AG08396 (cell line): ENCODE measurements at regions not wholly inside any gene's neighbourhood (a gene's known extent, or its start where the extent isn't known, plus 50 kb on each side); places are given as distances from the start of the nearest gene placed in this dataset.

ENCODE experiments used
- DNase-seq: peaks from one replicate; pipeline ENCODE4 v3.0.0; 2012; ENCODE audit warnings: low spot score, mixed read lengths

DNA sequence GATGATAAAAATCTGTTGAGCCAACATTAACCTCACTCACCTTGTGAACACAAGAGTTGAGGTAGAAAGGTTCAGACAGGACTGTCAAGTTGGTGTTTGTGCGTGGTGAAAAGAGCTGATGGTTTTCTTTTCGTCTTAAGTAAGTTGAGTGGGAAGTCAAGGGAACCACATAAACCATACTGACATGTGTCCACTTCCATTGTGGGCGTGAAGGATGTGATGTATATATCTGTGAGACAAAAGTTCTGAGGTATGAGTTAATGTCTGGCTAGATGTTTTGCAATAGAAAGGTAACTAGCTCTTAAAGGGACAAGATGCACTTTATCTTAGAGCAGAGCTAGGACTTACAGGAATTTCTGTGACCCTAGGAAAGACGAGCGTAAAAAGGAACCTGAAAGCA is 1272.1 kb upstream of the ADGRB3 start:
- no peak for DNase-seq

DNA sequence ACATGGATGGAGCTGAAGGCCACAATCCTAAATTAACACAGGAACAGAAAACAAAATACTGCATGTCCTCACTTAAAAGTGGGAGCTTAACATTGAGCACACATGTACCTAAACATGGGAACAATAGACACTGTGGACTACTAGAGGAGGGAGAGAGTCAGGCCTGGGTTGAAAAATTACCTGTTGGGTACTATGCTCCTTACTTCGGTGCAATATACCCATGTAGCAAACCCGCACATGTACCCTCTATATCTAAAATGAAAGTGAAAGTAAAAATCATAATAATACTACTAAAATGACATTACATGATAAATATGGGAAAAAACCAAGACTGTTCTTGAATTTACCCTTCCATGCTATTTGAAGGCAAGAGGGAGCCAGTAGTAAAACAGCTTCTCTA is 1273.8 kb upstream of the ADGRB3 start:
- no peak for DNase-seq

DNA sequence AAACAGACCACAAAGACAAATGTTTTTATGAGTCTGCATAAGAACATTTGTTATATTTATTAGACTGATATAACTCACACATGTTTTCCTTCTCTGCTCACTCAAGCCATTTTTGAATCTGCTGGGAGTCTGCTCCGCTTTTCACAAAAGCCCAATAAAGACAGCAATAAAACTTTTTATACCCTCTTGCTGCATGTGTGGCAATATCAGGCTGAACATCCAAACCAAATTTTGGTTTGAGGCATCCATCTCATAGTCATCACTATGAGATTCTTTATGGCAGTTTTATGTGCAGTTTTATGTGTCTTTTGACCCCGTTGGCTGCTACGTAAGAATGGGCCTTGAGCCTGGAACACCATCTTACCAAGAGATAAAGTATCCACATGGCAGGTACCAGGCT is 1276.8 kb upstream of the ADGRB3 start:
- no peak for DNase-seq

DNA sequence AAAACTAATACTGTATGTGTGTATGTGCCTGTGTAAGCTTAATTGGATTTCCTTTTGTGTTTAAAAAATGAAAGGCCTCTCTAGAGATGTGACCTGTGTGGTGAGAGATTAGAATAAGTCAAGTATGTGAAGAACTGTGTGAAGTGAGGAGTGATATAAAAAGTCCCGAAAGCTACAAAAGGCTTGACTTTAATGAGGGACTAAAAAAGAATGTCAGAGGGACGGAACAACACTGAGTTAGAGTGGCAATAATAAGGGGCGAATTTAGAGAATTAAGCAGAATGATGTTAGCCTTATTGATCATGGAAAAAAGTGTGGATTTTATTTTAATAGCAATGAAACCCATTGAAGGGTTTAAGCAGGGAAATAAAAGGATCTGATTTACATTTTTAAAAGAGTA is 1281.2 kb upstream of the ADGRB3 start:
- no peak for DNase-seq

DNA sequence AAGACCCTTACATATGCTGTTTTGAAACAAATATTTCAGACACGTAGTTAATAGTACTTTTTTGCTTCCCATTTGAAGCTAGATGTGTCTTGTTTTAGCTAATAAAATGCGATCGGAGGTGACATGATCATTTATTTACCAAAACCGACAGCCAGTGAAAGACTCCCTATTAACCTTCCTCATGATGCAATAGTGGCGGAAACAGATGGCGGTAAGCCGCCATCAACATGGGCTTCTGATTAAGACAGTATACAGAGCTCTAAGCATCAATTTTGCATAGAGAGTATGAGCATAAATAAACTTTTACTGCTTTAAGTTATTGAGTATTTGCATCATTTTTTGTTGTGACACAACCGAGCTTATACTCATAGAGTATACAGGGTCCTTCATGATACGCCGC is 1282.4 kb upstream of the ADGRB3 start:
- no peak for DNase-seq

DNA sequence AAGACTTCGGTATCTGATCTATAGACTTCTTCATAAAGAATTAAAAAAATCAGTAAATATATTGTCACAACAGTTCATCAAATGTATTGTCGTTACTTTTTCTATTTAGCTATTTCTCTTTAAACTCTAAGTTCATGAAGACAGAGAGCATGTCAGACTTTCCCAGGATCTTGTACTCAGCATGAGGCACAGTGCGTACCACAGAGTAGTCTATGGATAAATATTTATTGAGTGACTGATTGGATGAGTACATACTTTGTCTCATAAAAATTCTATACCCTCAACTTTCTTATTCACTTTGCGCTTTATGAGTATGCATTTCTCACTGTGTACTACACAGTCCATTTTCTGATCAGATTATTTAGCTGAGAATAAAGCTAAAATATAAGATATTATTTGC is 1284.4 kb upstream of the ADGRB3 start:
- no peak for DNase-seq

DNA sequence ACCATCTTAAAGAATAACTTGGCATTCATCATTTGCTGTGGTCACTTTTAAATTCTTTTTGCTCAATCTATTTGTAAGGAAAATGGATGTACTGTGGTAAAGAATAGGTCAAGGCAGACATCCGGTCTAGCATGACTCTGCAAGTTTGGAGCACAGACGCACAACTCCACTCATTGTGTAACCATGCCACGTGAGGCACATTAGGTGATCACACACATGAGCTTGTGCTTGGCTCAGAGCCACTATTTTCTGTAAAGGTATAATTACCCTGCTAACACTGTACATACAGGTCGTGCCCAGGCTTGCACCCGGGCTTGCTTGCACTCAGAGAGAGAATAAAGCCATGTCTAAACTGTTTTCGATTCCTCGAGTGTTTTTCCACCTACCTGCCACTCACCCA is 1289.1 kb upstream of the ADGRB3 start:
- no peak for DNase-seq

DNA sequence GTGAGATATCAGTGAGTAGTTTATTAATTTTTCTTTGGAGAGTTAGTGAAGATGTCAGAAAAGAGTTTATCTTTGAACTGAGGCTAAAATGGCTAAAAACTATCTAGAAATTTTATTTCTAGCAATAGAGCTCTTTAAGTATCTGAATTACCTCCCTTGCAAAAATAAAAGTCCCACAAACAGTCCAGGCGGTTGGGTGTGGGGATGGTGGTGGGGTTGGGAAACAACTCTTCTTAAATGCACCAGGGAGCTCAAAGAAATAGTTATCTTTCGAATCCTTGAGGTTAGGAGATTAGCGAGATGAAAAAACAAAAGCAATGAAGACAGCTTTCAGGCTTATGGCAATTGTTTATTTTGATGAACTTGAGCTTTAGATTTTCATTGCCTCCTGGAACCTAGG is 1299.1 kb upstream of the ADGRB3 start:
- DNase-seq, result no peak

DNA sequence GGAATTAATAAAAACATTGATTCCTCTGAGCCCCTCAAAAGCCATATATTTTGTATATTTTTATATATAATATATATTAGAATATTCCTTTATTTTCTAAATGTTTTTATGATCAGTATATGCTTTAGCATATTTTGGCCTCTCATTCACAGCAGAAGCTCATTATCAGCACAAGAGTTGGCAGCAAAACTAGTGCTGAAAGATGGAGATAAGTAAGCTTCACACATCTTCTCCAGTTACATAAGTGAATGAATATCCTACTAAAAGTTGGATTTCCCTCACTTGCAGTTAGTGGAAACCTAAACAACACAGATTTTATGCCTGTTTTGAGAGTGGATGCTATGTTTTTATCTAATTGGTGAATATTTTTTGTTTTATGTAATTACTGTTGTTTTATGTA is 1303.8 kb upstream of the ADGRB3 start:
- no peak for DNase-seq

DNA sequence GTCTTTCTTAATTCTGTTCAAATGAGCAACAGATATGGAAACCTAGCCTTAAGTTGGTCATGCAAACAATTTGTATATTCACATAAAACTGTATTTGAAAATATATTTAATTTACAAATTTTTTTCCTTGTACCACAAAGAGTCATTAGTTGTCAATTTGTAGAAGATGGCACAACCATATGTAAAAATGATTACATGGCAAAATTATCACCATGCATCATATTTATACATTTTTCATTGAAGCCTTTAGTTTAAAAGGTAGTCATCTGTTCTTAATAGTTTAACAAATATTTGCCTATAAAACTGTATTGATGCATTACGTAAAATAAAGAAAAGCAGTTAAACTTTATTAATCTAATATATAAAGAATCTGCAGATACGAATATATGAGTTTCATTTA is 1306.8 kb upstream of the ADGRB3 start:
- no peak for DNase-seq

DNA sequence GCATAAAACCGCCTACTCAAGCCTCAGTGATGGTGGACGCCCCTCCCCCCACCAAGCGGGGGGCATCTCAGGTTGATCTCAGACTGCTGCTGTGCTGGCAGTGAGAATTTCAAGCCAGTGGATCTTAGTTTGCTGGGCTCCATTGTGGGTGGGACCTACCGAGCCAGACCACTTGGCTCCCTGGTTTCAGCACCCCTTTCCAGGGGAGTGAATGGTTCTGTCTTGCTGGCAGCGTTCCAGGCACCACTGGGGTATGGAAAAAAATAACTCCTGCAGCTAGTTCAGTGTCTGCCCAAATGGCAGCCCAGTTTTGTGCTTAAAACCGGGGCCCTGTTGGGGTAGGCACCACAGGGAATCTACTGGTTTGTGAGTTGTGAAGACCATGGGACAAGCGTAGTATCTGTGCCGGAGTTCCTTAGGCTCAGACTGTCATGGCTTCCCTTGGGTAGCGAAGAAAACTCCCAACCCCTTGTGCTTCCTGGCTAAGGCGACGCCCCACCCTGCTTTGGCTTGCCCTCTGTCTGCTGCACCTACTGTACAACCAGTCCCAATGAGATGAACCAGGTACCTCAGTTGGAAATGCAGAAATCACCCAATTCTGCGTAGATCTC is 1334.5 kb upstream of the ADGRB3 start:
- DNase-seq, result no peak

DNA sequence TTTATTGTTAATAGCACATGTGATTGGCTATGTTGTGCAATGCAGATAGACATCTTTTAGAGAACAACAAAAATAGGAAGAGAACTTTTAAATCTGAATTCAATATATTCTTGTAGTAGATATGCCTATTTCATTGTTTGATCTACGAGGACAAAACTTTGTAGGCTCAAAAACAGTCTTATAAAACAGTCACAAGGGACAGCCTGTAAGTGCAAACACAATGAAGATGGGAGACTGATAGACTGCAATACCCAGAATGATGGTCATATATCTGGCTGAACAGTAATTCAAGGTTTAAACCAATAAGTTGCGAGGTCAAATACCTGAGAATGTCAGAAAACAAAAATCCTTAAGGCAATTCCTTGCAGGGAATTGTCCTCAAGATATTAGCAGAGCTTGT is 1342.9 kb upstream of the ADGRB3 start:
- no peak for DNase-seq

DNA sequence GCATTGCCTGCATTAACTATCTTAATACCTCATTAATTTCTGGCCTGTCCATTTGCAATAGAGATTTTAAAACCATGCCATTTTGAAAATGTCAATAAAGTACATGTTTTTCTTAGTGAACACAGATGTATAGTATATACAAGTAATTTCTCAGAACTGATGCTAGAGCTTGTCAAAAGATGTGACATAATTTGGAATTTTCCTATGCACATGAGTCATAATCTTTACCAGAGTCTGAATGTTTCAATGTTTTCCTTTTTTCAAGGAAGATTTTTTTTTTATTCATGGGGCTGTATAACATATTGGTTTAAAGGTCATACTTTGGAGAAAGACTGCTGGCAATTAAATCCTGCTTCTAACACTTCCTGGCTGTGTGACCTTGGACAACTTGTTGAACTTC is 1347.5 kb upstream of the ADGRB3 start:
- DNase-seq, result no peak

DNA sequence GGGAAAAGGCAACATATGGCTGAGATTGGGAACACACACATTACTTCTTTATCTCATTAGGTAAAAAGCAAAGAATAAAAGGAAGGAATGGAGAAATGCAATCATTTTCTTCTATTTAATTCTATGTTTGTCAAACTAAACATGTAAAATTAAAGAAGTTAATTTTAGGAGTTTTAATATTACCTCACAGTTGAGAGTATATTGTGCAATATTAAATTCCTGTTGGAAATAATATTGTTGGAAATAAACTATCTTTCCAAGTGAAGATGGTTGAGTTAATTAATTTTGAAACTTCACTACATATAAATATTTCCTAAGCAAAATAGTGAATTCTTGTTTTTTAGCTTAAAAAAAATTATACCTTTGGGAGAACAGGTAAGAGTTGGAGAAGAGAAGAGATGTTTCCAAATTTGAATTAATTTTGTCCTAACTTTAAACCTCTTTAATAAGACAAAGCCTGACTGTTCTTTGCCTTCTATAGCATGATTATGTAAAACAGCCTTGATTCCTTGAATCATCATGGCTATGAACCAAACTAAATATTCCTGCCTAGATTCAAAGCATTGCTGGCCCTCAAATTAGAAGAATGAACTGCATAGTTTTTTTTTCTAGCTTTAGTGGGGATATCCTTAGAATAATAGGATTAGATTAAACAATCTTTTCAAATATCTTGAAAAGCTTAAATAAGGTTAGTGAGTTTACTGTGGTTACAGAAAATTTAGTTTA is 1349.1 kb upstream of the ADGRB3 start:
- DNase-seq, result no peak

DNA sequence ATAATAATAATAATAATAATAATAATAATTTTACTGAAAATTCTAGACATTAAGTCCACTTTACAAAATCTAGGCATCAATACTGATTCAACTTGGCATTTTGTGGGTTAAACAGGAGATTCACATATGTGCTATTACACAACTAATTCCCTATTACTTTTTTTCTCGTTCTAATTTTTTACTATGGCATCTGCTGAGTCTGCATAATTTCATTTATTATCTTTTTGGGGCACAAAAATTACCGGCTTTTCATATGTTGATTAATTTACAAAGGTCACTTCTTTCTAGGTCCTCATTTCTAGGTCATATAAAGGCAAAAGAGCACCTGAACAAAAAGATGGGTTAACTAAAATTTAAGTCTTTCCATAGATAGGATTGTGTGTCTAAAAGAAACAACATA is 1357.8 kb upstream of the ADGRB3 start:
- no peak for DNase-seq

DNA sequence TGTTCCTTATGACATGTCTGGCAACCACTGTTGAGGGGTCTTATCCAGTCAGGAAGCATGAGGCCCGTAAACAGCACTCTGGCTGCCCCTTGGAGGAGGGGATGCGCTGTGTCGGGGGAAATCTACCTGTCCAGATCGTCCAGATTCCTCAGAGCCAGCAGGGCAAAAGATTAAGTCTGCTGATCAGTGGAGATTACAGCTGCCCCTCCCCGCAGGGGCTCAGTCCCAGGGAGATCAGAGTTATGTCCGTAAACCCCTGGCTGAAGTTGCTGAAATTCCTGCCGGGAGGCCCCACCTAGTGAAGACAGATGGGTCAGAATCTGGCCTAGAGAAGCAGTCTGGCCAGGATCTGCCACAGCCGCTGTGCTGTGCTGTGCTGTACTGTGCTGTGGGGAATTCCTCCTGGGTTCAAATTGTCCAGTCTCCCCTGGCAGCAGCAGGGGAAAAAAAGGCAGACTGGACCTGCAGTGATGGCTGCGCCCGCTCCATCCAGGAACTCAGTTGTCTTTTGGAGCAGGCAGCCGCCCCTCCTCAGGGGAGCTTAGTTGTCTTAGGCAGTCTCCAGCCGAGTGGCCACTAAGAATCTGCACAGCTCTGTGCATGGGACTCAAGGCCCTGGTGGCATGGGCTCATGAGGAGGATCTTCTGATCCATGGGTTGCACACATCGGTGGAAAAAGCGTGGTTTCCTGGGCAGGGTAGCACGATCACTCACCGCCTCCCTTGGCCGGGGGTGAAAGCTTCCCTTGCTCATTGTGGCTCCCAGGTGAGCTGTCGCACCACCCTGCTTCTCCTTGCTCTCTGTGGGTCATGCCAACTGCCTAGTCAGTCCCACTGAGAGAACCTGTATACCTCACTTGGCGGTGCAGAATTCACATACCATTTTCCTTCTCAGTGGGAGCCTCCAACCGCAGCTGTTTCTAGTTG is 1368.8 kb upstream of the ADGRB3 start:
- DNase-seq, result no peak

DNA sequence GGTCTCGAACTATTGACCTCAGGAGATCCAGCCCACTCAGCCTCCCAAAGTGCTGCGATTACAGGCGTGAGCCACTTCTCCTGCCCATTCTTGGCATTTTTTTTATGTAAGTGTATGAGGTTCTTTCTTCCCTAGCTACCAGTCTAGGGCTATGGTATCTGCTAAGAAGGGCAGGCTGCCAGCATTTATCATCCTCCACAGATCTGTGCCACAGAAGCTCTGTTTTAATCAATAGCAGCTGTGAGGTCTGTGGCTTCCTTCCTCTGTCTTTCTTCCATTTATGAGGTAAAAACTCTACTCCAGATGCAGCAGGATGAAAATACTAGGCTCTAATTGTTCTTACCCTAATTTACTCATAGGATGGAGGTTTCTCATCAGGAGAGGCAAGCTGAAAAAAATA is 1382.4 kb upstream of the ADGRB3 start:
- DNase-seq, result no peak

DNA sequence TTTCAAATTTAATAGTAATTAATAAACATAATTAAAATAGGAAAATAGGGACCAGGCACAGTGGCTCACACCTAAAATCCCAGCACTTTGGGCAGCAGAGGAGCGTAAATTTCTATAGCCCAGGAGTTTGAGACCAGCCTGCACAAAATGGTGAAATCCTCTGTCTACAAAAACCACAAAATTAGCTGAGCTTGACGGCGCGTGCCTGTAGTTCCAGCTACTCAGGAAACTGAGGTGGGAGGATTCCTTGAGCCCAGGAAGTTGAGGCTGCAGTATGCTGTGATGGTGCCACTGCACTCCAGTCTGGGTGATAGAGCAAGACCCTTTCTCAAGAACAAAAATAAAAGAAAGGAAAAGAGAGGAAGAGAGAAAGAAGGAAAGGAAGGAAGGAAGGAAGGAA is 1387.0 kb upstream of the ADGRB3 start:
- no peak for DNase-seq

DNA sequence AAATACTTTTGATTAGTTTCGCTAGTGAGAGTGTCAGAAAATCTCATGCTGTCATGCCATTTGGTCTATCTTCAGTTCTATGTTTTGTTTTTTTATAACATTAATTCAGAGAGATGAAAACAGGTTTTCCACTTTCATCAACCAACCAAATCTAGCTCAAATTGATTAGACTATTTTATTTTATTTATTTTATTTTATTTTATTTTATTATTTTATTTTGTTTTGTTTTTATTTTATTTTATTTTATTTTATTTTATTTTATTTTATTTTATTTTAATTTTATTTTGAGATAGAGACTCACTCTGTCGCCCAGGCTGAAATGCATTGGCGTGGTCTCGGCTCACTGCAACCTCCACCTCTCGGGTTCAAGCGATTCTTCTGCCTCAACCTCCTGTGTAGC is 1391.0 kb upstream of the ADGRB3 start:
- no peak for DNase-seq

DNA sequence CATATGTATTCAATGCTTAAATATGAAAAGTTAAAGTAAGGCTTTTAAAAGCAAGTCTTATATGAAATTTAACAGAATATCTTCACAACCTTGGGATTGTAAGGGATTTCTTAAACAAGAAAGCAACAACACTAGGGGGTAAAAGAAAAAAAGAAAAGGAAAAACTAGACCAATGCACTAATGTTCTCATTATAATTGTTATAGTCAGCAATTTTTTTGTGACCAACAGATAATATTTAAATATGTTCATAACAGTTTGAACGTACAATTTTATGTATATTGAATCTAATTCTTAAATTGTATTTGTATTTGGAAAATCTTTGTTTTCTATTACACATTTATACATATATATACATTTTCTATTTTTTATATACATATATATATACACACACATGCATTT is 1397.8 kb upstream of the ADGRB3 start:
- DNase-seq, result no peak

DNA sequence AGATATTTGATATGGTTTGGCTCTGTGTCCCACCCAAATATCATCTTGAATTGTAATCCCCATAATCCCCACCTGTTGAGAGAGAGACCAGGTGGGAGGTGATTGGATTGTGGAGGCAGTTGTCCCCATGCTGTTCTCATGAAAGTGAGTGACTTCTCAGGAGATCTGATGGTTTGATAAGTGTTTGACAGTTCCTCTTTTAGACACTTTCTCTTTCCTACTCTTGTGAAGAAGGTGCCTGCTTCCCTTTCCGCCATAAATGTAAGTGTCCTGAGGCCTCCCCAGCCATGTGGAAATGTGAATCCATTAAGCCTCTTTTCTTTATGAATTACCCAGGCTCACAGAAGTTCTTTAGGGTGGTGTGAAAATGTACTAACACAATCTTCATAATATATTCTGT is 1404.0 kb upstream of the ADGRB3 start:
- DNase-seq, result no peak

DNA sequence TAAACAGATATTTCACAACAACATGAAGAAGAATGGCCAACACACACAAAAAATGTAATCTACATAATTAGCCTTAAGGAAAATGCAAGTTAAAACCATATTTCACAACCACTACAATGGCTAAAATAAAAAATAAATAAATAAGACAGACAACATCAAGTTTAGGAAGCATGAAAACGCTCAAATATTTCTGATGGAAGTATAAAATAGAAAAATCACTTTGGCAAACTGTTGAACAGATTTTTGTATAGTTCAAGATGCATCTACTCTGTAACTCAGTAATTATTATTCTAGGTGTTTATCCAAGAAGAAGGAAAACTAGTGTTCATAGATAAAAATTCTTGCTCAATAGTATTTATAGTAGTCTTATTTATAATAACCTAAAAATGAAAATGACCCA is 1410.1 kb upstream of the ADGRB3 start:
- DNase-seq, result no peak

DNA sequence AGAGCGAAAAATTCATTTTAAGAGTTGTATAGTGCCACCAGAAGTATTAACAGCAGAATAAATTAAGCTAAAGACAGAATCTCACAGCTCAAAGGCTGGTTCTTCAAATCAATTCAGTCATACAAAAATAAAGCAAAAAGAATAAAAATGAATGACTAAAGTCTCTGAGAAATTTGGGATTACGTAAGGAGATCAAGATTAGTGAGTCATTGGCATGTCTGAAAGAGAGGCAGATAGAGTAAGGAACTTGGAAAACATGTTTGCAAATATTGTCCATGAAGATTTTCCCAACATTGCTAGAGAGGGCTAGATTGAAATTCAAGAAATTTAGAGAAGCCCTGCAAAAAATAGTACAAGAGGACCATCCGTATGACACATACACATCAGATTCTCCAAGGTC is 1413.9 kb upstream of the ADGRB3 start:
- no peak for DNase-seq
